Medulla oblongata (tissue), 1 donor: ENCODE measurements at regions not wholly inside any gene's neighbourhood (a gene's known extent, or its start where the extent isn't known, plus 50 kb on each side); places are given as distances from the start of the nearest gene placed in this dataset.
A peak's percentile ranks its signal among the peaks of the same experiment; 100 is the strongest.

Experiments
- DNase-seq: peaks from one replicate; pipeline ENCODE4 v3.0.0-alpha.2; 2015; ENCODE audit errors: extremely low spot score

DNA sequence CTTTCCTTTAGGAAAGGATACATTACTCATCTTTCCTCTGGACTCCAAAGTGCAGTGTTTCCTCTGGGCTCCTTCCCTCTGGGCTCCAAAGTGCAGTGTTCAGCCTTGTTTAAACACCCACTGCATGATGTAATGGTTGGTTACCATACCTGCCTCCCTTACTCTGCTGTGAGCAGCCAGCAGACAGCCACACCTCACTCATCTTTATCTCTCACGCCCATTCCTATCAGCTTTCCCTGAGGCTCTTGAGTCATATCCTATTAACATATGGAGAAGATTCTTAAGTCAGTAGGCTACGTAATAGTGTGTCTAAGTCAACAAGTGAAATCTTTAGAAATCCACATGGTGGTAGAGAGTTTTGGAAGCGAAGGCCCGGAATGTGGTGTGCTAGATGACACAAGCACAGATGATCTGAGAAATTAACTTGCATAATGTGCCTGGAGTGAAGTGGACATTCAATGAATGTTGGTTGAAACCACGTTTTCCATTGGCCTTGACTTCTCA is 97.2 kb upstream of the CTNNB1 start:
- DNase-seq = no peak

- DNase-seq = no peak
Measured at GRCh38 chr3:41102750-41103149, 96.6 kb upstream of the CTNNB1 start.

GRCh38 chr3:41103200-41103599 is 96.1 kb upstream of the CTNNB1 start:
- DNase-seq = no peak

GRCh38 chr3:41104147-41104546 is 95.2 kb upstream of the CTNNB1 start:
- no peak for DNase-seq

- no peak for DNase-seq
Measured at GRCh38 chr3:41106691-41107090, 92.6 kb upstream of the CTNNB1 start.

DNA sequence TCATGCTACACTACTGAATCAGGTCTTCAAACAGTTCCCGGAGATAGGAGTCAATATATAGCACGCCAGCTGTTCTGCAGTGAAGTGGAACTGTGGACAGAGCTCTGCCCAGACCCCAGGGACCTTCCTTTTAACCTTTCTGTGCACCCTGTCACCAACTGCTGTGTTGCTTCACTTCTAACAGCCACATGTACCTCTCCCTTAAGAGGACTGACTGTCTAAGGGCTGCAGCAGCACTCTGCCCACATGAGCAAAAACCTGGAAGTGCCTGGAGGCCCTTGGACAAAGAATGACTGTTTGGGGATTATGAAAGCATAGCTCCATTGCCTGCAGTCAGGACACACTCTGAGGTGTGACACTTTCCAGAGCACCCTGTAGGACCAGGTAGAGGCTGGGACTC is 88.3 kb upstream of the CTNNB1 start:
- no peak for DNase-seq

DNA sequence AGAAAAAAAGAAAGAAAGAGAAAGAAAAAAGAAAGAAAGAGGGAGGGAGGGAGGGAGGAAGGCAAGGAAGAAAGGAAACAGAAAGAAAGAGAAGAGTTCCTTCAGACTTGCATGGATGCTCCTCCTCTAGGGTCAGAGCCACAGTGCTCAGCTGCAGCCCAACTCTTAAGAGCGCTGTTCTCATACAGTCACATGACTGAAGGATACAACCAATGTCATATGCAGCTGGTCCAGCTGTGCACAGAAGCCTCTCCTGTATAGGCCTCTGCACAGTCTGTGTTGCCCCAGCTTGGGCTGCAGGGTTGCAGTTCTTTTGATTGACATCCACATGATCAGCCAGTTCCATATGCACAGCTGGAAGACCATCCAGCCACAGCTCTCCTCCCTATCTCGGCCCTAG is 86.8 kb upstream of the CTNNB1 start:
- no peak for DNase-seq

DNA sequence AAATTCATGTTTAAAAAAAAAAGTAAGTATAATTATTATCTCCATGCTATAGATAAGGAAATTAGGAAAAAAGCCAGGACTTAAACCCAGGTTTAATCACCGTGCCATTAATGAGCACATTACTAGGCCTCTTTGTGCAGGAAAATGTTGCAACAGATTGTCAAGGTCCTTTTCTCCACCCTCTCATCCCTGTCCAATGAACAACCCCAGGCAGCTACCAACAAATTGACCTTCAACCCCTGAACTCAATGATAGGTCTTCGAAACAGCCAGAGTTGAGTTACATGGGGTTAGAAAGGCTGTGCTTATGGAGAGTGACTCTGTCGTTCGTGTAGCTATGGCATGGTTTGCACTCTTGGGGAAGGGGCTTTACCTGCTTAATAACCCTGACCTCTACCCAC is 84.2 kb upstream of the CTNNB1 start:
- DNase-seq = no peak

DNA sequence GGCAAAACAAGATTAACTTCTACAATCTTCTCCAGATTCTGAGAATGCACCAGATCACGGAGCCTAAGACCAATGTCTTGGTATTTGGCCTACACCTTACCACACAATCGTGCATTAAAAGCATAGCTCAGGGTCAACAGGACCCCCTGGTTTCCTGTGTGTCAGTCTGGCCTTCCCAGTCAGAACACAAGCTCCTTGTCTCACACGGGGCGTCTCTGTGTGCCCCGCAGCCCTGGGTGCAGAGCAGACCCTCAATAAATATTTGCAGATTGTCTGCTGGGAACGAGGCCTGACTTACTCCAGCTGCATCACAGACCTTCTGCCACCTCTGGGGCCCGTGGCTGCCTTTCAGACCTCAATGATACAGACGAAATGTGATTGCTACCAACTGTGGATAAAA is 82.5 kb upstream of the CTNNB1 start:
- no peak for DNase-seq

DNA sequence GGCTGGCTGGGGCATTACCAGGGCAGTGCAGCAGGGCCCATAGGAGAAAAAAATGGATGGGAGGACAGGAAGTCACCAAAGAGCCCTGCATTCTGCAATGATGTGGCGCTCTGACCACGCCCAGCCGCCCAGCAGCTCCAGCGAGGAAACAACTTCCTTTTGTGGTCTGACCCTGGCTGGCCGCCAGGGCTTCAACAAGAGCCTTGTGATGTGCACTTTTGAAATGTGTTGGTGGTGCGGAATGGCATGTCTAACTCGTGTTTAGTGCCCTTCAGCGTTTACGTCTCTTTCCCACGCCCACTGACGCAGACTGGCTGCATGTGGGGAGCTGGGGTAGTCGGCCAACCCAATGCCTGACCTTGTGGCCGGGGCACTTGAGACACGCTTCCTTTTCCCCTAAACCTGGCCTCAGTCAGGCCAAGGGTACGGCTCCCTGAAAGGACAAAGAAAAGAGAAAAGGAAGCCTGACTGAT is 81.9 kb upstream of the CTNNB1 start:
- peak; percentile 96 for DNase-seq

GRCh38 chr3:41118461-41119390 is 80.6 kb upstream of the CTNNB1 start:
- DNase-seq = no peak

DNA sequence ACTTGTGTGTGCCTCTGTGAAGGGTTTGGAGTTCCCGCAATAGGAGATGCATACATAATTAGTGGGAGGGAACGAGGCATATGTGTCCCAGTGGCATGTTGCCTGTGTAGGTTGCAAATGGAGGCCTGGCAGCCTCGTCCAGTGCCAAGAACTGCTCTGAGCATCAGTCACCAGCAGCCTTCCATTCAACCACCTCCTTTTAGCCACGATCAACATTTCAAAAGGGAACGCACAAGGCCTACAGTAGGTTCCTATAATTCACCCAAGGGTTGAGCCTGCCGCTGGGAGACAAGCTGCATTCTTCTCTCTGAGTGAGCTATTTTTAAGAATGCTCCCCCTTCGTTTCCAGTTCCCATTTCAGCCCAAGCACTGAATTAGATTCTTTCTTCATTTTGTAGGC is 78.8 kb upstream of the CTNNB1 start:
- DNase-seq = peak; percentile 61

- DNase-seq = no peak
Measured at GRCh38 chr3:41125258-41125657, 74.0 kb upstream of the CTNNB1 start.

DNA sequence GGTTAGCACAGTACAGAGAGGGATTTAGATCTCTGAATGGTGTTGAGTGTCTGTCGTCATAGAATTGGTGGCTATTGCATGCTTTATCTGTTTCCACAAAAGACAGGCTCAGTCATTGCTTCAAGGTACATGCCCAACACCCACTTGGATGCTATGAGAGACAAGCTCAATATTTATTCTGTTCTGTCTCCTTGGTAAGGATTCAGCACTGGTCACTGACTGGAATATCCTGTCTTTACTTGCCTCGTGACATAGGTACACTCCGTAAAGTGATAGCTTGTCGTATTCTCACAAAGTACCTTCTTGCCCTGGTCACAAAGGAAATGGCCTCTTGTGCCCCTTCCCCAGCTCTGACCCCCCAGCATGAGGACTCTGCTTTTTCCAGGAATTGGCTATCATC is 72.8 kb upstream of the CTNNB1 start:
- DNase-seq = no peak

DNA sequence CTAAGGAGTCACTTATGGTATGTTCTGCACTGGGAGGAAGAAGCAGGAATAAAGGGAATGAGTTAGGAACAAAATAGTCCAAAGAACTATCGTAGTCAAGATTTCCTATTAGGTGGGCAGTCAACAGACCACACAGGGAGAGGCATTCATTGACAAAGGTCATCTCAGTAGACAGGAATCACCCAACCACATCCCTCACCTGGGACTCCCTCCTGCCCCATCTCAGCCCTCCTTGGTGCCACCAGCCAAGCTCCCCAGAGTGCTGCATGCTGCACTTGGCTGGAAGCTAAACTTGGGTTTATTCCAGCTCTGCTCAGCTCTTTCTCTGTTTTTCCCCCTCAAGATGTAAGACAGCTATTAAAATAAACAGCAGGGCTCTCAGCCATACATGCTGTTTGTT is 72.3 kb upstream of the CTNNB1 start:
- no peak for DNase-seq

DNA sequence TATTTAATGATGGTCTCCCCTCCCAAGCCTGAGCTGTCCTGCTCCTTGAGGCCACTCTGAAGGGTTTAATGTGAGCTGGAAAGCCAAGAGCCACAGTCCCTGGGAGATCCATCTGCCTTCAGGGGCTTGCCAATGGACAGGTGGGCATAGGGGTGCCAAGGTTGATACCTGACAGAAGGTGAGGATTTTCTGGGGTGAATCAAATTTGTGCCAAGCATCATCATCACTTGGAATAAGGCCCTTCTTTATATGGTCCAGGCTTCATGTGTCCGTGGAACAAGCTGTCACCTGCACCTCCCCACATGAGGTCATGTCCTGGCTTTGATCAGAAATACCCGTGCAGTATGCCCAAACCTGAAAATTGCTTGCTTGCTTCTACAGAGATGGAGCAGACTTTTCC is 71.9 kb upstream of the CTNNB1 start:
- DNase-seq = no peak

DNA sequence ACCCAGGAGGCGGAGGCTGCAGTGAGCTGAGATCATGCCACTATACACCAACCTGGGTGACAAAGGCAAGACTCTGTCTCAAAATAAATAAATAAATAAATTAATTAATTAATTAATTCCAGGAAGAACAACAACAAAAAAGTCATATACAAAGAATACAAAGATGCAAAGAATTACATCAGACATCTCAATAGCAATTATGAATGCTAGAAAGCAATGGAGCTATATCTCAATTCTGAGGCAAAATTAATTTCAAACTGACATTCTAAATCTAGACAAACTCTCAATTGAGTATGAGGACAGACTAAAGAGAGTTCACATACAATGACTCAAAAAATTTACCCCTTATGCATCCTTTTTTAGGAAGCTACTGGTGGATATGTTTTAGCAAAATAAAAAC is 69.6 kb upstream of the CTNNB1 start:
- no peak for DNase-seq

DNA sequence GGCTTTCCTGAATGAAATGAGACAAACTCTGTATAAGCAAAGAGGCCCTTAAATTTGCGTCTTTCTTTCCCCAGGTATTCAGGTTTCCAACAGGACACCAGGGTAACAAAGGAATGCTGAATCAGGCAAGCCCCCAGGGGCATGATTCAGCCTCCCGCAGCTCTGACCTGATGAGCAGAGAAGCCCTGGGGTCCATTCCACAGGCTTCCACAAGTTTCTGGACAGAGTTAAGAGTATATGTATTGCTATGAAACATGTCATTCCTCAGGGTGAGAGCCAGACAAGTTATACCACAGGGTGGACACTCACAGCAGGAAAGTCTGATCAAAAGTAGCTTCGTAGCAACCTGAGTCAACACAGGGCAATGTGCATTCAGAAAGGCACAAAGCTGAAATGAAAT is 68.1 kb upstream of the CTNNB1 start:
- no peak for DNase-seq

DNA sequence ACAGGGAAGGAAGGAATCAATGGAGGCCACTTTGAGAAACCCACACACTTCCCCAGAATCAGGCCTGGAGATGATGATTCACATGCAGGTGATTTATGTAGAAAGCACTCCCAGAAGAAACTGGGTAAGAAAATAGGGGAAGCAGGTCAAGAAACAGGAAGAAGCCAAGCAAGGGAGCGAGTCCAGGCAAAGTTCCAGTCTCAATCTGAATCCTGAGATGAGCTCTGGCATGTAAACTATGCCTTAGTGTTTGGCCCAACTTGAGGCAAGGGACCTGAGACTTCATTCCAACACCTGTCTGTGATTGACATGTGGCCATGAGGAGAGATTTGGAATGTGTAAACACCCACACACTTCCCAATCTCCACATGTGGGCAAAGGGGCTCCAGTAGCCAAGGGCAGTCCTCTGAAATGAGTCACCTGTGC is 61.6 kb upstream of the CTNNB1 start:
- peak; percentile 22 for DNase-seq

DNA sequence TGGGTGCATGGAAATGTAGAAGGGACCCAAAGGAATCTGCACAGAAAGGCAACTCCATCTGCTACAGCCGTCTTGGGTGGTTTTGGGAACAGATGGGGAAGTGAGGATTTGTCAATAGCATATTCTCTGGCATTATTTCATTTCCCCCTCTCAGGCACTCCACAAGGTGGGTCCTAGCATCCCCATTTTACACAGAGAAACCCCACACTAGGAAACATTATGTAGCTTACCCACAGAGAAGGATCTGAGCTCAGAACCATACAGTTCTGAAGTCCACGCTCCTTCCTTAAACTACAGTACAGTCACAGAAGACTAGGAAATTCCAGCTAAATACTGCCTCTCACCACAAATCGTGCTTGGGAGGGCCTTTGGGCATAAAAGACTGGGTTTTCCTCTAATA is 61.2 kb upstream of the CTNNB1 start:
- DNase-seq = no peak

DNA sequence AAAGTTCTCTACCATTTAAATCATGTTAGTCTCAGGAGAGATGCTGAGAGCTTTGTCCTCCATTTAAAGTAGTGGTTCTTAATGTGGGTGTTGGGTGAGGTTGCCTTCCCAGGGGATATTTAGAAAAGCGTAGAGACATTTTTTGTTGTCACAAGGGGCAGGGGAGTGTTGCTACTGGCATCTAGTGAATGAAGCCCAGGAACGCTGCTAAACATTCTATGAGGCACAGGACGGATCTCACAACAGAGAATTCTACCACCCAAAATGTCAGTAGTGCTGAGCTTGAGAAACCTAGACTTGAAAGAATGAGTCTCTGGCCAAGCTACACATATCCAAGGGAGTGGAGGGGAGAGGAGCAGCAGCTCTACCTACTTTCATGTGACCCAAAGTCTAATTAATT is 60.7 kb upstream of the CTNNB1 start:
- DNase-seq = no peak

DNA sequence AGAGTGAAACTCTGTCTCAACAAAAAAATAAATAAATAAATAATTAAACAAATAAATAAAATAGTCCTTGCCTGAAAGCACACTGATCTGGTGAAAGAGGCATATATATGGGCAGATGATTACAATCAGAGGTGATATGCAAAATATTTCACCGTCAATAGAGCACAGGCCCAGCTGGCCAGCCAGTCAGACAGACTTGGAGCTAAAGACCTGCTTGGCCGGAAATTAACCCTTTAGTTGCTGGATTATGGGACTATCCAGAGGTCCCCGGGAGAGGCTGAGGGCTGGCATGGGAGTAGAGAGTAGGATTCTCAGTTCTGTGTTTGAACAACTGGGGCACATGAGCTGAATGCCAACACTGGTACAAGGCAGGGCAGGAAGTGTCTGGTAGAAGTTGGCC is 59.1 kb upstream of the CTNNB1 start:
- no peak for DNase-seq

DNA sequence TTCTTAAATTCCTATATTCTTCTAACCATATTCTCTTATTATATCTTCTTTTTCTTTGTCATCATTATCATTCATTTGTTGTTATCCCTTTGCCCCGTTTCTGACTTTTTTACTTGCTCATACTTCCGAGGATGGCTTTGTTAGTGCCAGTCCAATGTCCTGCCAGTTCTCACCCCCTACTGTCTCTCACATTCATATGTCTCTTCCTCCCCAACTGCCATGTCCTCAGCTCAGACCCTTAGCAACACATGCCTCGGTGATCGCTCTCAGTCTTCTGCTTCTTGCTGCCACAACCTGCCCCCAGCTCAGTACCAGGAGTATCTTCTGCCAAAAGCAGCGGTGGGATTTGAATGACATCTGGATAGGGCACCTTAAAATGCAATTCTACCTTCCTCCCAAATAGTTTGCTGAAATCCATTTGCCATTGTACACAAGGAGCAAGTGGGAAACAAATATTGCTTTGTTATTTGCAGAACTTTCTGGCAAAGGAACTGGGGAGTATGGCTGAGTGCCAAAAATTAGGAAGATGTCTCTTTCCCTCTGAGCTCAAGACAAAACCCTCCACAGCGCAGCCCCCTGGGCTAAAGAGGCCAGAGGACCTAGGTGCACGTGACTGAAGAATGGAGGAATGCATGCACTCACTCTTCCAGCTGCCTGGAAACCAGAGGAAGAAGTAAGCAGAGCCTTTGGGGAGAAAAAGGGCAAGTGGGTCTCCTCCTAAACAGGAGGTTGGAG is 57.7 kb upstream of the CTNNB1 start:
- DNase-seq = no peak
